GM18517 (cell line): ENCODE measurements at regions not wholly inside any gene's neighbourhood (a gene's known extent, or its start where the extent isn't known, plus 50 kb on each side); places are given as distances from the start of the nearest gene placed in this dataset.
A peak's percentile ranks its signal among the peaks of the same experiment; 100 is the strongest.

Experiments
- ATAC-seq: cut with Tn5 transposase; IDR thresholded peaks from one replicate; pipeline ENCODE4 v1.9.1; 2021; ENCODE audit warnings: mild to moderate bottlenecking, moderate library complexity; ENCODE audit not compliant: unreplicated experiment

DNA sequence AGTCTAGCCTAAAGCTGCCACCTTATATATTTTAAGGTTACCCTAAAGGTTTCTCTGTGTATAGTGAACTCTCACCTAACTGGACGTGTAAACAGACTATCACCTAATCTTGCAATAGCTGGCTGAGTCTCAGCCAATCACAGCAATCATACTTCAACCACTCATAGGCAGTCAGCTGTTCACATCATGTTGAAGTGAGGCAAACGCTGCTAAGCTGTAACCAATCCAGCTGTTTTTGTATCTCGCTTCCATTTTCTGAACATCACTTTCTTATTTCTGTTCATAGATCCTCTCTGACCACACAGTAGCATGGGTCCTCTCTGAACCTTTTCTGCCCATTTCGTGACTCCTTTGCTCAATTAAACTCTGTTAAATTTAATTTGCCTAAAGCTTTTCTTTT lies 468.2 kb upstream of the POU3F3 start:
- ATAC-seq, result no peak

DNA sequence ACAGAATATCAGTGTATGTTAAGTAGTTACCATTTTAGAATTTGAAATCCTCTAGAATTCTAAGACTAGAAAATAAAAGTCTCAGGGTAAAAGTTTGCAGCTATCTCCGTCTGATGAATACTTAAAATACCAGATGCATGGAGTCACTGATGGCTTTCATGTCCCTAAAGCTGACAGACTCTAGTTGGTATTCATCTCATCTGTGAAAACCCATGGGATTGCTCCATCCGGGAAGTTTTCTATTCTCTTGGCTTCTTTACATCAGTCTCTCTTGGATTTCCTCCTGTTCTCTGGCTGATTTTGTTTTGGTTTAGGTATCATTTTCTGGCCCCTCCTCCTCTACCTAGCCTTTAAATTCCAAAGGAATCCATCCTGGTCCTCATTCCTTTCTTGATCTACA lies 465.6 kb upstream of the POU3F3 start:
- ATAC-seq, result no peak

DNA sequence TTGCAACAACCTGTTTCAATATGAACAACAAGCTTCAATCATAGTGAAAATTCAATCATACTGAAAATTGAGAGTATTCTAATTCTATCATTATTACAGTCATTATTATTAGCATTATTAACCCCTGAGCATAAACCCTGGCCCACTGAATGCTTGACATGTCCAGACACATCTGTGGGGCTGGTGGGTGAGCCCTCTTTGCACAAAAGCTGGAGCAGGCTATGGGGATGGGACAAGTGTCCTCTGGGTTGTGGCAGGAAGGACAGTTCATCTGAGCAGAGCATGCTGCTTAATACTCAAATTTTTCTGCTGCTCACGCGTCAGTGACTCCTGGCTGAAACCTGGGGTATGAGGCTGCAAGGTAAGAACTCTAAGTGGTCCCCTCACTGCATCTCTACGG lies 451.1 kb upstream of the POU3F3 start:
- ATAC-seq, result no peak

GRCh38 chr2:104404526-104404925 lies 449.4 kb upstream of the POU3F3 start:
- ATAC-seq, result no peak

- ATAC-seq, result no peak
Measured at GRCh38 chr2:104405623-104406022, 448.3 kb upstream of the POU3F3 start.

DNA sequence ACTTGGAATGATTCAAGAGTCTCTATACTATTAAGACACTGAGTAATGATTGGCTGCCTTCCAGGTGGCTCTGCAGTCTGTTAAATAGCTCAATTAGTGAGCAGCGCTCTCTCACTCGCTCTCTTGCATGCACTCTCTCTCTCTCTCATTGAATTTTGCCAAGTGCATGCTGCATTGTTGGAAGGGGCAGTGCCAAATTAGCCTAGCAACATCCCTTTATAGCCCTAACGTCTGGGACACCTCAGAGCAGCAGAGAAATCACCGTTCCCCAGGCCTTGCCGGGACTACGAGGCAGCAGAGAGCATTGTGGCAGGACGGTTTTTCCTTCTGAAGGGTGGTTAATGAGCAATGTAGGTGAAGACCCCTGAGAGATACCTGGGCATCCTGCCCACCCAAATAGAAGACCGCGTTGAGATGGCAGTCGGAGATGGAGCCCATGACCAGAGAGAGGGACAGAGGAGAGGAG lies 447.6 kb upstream of the POU3F3 start:
- ATAC-seq, result no peak

GRCh38 chr2:104407641-104408040 lies 446.3 kb upstream of the POU3F3 start:
- no peak for ATAC-seq

DNA sequence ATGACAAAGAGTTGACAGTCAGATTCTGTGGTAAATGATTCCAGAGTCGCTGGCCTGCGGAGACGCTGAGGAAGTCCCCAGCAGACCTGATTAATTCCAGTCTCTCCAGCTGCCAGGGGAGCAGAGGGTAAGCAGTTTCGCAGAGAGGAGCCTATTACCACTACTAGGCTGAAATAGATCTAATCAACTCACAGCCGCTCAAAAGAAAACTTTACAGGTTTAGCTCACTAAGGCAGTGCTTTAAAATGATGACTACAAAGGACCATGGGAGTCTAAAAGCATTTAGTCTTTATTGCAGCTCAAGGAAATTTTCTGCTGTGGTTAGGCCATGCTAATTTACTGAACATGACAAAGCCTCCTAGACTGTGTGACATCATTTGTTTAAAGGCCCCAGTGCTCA lies 445.6 kb upstream of the POU3F3 start:
- ATAC-seq, result no peak

GRCh38 chr2:104410136-104410535 lies 443.8 kb upstream of the POU3F3 start:
- ATAC-seq, result no peak

DNA sequence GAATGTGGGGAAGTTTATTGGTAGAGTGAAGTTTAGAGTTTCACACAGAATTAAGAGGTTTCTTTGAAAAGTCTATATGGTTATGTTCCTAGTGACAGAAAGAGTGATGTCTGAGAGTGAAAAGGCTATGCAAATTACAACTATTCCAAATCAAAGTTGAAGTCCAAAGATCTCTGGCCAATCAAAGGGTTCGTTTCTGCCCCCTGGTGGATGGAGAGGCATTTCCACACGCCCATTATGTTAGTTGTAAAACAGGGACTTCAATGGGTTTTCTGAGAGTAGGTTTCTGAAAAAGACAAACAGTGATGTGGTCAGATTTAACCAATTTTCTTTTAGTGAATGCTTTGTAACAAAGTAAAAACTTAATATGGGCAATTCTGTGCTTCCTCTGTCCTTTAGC lies 441.5 kb upstream of the POU3F3 start:
- peak; percentile 64 for ATAC-seq

- no peak for ATAC-seq
Measured at GRCh38 chr2:104413890-104414289, 440.0 kb upstream of the POU3F3 start.

DNA sequence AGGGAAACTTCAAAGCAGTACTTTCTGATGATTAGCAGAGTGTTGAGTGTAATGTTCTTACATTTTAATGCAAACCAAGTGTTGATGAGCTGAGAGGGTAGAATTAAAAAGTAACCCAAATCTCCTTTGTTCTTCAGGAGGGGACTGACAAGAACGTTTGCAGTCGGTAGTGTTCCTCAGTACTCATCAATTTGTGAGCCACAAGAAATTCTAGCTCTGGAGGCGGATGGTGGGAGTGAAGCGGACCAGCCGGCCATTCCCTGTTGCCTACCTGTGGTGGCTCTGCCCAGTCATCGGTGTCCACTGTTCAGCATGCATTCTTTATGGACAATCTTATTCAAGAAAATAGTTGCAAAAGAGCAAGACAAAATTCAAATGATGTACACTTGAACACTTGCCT lies 438.6 kb upstream of the POU3F3 start:
- no peak for ATAC-seq

DNA sequence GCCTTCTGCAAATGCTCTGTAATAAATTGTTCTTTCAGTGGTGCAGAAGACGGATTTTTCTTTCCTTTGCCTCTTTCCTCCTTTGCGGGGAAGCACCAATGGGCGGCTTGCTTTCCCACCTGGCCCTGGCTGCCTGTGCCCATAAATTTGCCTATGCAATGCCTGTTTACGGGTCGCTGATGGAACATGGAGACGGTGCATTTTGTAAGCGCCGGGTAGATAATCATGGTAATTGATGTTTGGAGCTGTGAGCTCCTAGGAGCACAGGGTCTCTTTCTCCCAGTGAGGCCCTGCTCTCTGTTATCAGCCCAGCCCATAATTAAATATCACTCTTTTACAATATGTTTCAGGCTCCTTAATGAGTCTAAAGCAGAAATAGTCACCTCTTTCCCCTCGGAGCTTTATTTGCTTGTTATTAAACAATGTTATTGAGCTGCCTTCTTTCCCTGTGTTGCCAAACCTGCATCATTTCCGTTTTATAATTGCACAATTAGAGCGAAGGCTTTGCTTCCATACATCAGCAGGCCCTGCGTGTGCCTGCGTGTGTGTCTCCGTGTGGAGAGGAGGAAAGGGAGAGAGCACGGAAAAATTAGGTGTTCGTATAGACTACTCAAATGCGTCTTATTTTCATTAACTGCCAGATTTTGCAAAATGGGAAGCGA lies 437.4 kb upstream of the POU3F3 start:
- ATAC-seq, result no peak

- no peak for ATAC-seq
Measured at GRCh38 chr2:104420420-104420819, 433.5 kb upstream of the POU3F3 start.

DNA sequence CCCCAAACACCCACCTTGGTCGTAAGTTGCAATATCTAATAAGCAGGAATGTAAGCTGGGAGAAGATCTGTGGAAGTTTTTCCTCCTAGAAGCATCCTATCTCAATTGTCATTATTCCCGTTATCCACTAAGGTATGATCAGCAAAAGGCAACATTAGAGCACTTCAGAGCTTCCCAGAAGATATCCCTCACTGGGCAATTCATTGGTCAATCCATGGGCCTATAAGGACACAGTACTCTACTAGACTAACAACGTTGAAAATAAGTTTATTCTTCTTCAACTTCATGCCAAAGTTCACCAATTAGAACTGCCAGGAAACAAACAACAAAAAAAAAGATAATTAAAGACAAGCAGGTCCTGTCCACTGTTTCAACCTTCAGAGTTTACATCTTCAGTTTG lies 433.0 kb upstream of the POU3F3 start:
- no peak for ATAC-seq

DNA sequence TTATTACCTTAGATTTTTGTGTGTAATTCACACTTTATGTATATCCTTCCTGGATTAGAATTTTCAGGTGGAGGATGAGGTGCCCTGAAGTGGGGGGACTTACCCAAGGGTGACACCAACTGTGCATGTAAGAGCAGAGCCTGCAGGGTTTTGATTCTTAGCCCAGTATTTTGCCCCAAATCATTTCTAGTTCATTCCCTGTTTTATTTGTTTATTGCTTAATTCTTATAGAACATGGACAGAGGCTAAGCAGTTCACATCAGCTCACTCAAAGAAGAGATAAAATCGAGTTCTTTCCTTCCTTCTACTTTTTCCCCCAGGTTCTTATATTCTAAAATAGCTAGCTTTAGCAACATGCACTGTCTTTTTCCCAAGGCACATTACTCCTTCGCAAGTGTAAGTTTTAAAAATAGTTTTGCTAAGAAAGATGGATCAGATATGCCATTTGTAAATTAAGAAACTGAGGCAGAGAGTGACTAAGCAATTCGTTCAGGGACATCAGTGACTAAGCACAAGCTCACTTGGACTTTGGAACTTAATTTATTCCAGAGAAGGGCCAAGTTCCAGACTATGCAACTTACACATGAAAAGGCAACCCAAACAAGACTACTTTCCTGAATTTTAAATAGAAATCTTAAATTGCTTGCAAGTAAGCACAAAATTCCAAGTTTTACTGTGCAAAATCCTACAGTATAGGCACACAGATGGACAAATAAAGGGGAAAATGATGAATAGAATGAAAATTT lies 427.9 kb upstream of the POU3F3 start:
- ATAC-seq, result no peak

GRCh38 chr2:104428155-104428554 lies 425.8 kb upstream of the POU3F3 start:
- ATAC-seq, result no peak

DNA sequence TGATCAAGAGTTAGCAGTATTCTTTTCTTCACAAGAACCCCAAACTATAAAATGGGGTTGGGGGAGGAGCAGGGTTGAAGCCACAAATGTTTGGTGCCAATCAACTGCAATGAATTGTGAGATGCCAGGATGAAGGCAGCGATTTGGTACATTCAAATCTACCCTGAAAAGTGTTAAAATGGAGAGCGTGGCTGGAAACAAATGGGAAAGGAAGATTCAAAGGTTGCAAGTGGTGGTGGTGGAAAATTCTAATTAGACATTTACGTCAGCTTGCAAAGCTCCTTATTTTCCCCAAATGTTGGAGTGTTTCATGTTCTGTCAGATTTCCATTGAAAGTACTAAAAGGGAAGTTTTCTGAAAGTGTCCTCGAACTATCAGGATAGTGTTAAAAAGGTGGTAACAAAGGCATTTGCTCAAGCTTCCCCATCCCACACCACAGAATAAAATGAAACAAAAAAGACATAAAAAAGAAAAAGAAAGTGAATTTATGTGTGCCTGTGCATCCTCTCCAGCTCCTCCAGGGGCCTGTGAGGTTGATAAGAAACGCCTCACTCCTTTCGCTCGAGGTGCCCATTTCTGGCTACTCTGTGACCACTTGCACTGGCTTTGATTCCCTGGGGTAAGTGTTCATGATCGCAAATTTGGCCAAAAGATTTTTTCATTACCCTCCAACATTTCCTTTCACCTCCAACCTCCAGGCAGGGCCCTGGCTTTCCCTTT lies 424.1 kb upstream of the POU3F3 start:
- no peak for ATAC-seq

DNA sequence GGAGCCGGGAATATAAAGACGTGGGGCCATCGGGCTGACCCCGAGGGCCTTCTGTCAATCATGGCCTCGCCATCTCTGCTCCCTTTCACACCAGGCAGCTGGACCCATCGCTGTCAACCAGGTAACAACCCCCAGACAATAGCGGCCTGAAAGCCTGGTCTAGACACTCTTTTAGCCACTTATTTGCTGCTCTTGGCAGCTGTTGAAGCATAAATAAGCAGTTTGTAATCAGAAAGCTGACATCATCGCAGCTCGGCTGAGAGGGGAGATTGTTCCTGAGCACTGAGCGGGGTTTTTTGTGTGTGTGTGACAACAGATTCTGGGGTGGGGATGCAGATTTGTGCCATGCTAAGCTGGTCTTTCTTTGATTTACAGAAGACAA lies 423.6 kb upstream of the POU3F3 start:
- no peak for ATAC-seq

DNA sequence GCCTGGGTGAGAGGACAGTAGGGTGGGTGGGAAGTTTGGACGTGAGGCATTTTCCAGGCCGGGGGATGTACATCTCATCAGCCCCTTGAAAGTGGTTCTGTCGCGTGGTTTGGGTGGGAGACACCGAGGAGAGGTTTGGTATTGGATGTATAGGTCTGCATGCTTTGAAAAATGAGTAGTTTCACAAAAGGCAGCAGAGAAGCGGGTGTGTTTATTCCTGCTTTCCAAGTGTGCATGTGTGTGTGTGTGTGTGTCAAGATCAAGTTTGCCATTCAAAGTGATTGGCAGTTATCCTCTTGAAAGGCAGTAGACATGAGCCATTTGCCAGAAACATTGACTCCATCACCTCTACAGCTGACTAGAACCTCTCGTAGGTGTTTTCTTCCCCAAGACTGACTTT lies 423.1 kb upstream of the POU3F3 start:
- no peak for ATAC-seq

DNA sequence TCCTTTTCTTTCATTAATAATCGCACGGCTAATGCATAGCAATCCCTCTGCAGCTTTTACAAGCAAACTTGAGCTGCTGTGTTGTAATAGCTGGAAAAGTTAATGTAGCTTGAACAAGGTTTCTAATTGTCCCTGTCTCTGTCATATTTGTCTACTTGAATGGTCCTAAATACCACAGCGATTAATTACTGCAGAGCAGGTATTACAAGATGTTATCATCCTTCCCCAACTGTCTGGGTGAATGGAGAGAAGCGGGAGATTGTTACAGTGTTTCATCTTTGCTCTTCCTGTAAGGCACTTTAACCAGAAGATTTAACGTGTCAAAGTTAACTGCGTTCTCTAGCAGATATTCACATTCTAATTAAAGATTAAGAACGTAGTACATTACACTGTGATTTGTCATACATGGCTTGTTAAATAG lies 422.2 kb upstream of the POU3F3 start:
- no peak for ATAC-seq

GRCh38 chr2:104432401-104432800 lies 421.5 kb upstream of the POU3F3 start:
- ATAC-seq, result no peak
